ENCODE measurements at regions not wholly inside any gene's neighbourhood (a gene's known extent, or its start where the extent isn't known, plus 50 kb on each side); places are given as distances from the start of the nearest gene placed in this dataset.

DNA sequence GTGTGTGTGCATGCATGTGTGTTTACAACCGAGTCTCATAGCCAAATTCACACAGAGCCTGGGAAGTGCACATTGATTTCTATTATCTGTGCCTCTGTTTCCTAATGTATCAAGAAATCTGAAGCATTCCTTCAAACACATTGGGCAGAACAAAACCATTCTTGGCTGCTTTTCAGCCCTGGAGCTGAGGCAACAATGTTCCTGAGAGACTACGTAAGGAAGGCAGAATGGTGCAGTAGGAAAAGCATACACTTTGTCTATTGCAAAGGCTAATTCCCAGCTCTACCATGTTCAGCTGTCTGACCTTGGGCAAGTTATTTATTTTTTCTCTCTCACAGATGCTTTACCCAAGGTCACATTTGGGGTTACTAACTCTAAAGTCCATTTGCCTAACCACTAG is 575.5 kb downstream of the SOX6 start:
- Mint-ChIP-seq H3K27ac (ENCODE audit: low read depth, unreplicated experiment) (no peak overlapping the region), H3K4me3 (ENCODE audit: unreplicated experiment) (no peak overlapping the region), H3K36me3 (ENCODE audit: insufficient read depth, unreplicated experiment) (no peaks in the 10 kb centered on the region), H3K4me1 (ENCODE audit: insufficient read depth, unreplicated experiment) (no peaks in the 10 kb centered on the region), H3K27me3 (ENCODE audit: insufficient read depth, unreplicated experiment) (no peaks in the 10 kb centered on the region), H3K9me3 (ENCODE audit: unreplicated experiment) (no peaks in the 10 kb centered on the region)
- POLR2A ChIA-PET: no interaction called here
- DNase-seq (ENCODE audit: unreplicated experiment): no peak
- intact Hi-C loops (cut with micrococcal nuclease): no loop called here
- CTCF ChIA-PET: interaction anchor here (1.2 kb wide), 1 partner anchor 39 kb away, joined by 4 read pairs; no protein-coding TSS in a partner anchor
- no TSS peak for BruUV-seq (replicated peaks)
- no peak for TF ChIP-seq CTCF (IDR thresholded peaks at IDR 0.05; ENCODE audit: unreplicated experiment)

DNA sequence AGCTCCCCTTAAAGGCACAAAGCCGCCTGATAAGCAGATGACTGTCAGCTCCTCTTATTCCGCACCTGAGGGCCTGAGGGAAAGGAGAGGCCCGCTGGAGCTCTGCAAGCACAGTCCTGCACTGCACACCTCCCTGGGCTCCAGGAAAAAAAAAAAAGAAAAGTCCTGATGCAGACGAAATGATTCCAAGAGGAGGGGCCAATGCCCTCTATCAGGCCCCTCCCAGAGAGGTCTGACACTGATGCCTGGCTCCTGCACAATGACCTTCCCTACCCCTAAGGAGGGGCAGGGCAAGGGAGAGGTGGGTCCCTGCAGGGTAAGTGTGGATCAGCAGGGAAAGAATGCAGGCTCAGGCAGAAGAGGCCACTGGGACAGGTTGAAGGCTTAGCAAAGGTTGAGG is 572.7 kb downstream of the SOX6 start:
- Mint-ChIP-seq H3K27me3 (ENCODE audit: insufficient read depth, unreplicated experiment) (no peaks in the 10 kb centered on the region), H3K4me3 (ENCODE audit: unreplicated experiment) (no peak overlapping the region), H3K27ac (ENCODE audit: low read depth, unreplicated experiment) (no peak overlapping the region), H3K36me3 (ENCODE audit: insufficient read depth, unreplicated experiment) (no peaks in the 10 kb centered on the region), H3K4me1 (ENCODE audit: insufficient read depth, unreplicated experiment) (no peaks in the 10 kb centered on the region), H3K9me3 (ENCODE audit: unreplicated experiment) (no peaks in the 10 kb centered on the region)
- BruUV-seq (replicated peaks): no TSS peak
- POLR2A ChIA-PET: interaction anchor here (0.9 to 1.4 kb wide), 3 partner anchors 9 to 830 kb away, joined by 3 to 5 read pairs (median 4); no protein-coding TSS in a partner anchor
- CTCF ChIA-PET: interaction anchor here (0.6 kb wide), 1 partner anchor 52 kb away, joined by 3 read pairs; no protein-coding TSS in a partner anchor
- DNase-seq (ENCODE audit: unreplicated experiment): peak; percentile 10
- no peak for TF ChIP-seq CTCF (IDR thresholded peaks at IDR 0.05; ENCODE audit: unreplicated experiment)
- intact Hi-C loops (cut with micrococcal nuclease): no loop called here

GRCh38 chr11:15793043-15793996 is 563.0 kb downstream of the SOX6 start:
- Mint-ChIP-seq H3K36me3 (ENCODE audit: insufficient read depth, unreplicated experiment) (no peaks in the 10 kb centered on the region), H3K4me1 (ENCODE audit: insufficient read depth, unreplicated experiment) (no peaks in the 10 kb centered on the region), H3K27ac (ENCODE audit: low read depth, unreplicated experiment) (peak overlapping the region; percentile 72), H3K4me3 (ENCODE audit: unreplicated experiment) (no peak overlapping the region), H3K27me3 (ENCODE audit: insufficient read depth, unreplicated experiment) (no peaks in the 10 kb centered on the region), H3K9me3 (ENCODE audit: unreplicated experiment) (peaks cover 7% of the 10 kb centered on the region)
- TF ChIP-seq CTCF (IDR thresholded peaks at IDR 0.05; ENCODE audit: unreplicated experiment): no peak
- BruUV-seq (replicated peaks): no TSS peak
- DNase-seq (ENCODE audit: unreplicated experiment): peak; percentile 35
- ChIA-PET POLR2A (interaction anchor here (1.0 to 2.3 kb wide), 2 partner anchors 10 kb away, joined by 3 to 4 read pairs; no protein-coding TSS in a partner anchor), CTCF (interaction anchor here (0.5 to 1.2 kb wide), 3 partner anchors 33 to 1086 kb away, joined by 3 to 4 read pairs (median 3); no protein-coding TSS in a partner anchor)
- intact Hi-C loops (cut with micrococcal nuclease): no loop called here

DNA sequence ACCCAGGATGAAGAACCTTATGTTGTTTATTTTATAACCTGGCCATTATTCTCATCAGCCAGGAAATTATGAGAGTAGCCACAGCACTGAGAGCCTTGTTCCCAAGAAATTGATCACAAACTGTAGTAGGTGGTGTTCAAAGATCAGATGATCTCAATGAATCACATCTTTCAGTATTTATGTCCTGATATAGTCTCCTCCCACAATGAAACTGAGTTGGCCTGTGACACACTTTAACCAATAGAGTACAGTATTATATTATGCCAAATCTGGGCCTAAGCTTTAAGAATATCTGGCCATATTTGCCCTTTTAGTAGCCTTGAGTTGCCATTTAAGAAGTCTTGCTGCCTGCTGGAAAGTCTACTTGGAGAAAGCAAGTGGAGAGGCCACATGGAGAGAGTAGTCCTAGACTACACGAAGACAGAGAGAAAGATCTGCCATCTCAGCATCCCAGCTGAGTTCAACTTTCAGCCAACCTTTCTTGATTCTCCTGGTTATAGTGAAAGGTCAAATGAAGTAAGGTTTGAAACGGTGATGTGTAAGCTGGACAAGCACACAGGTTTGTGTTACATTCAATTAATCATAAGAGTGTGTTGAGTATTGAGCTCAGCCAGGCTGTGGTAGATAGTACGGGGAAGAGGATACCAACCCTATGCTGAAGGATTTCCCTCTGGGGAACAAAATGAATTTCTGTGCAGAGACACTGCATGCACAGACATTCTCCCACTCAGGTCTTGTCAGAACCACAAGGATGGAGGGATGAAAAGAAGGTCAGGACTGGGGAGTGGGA is 561.8 kb downstream of the SOX6 start:
- ChIA-PET POLR2A (interaction anchor here (2.3 kb wide), 1 partner anchor 11 kb away, joined by 4 read pairs; no protein-coding TSS in a partner anchor), CTCF (no interaction called here)
- H3K9me3 Mint-ChIP-seq (ENCODE audit: unreplicated experiment): peaks cover 7% of the 10 kb centered on the region
- DNase-seq (ENCODE audit: unreplicated experiment): no peak
- H3K27ac Mint-ChIP-seq (ENCODE audit: low read depth, unreplicated experiment): no peak overlapping the region
- BruUV-seq (replicated peaks): no TSS peak
- no peak overlapping the region for H3K4me3 Mint-ChIP-seq (ENCODE audit: unreplicated experiment)
- no peaks in the 10 kb centered on the region for H3K36me3 Mint-ChIP-seq (ENCODE audit: insufficient read depth, unreplicated experiment)
- TF ChIP-seq CTCF (IDR thresholded peaks at IDR 0.05; ENCODE audit: unreplicated experiment): no peak
- intact Hi-C loops (cut with micrococcal nuclease): no loop called here
- H3K27me3 Mint-ChIP-seq (ENCODE audit: insufficient read depth, unreplicated experiment): no peaks in the 10 kb centered on the region
- H3K4me1 Mint-ChIP-seq (ENCODE audit: insufficient read depth, unreplicated experiment): no peaks in the 10 kb centered on the region
